ENCODE measurements at regions not wholly inside any gene's neighbourhood (a gene's known extent, or its start where the extent isn't known, plus 50 kb on each side); places are given as distances from the start of the nearest gene placed in this dataset.

DNA sequence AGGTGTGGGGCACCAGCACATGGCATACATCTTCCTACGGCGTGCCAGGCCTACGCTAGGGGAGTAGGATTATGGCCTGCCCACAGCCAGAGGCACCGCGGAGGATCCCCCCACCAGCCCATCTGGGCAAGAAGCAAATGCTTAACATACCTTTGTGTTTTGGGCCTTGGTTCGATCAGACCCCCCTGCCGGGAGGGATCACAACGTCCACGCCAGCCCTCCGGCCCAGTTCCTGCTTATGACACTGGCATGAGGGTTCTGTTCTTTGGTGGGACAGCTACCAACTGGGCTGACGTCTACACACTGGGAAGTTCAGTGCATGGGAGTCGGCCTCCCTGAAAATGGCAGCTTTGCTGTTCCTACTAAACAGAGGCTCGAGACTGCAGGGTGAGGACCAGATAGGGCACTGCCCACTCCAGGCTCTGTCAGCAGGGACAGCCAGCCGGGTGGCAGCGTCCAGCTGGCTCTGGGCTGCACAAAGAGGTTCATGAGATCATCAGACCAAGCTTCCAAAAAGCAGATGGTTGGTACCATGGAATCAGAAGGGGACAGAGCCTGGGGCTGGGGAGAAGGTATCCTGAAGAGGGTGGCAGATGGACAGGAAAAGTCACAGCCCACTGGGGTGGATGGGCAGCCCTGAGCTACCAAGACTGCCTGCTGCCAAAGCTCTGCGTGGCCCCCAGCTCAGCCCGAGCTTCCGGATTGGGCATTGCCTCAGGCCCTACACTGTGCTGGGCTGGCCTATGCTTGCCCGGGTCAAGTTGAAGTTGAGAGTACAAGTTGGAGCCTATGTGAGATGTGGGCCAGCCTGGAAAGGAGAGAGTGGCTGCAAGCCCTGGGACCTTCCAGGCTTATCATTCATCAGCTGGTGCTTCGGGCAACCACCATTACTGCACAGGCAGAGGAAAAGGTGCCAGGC lies 61.7 kb upstream of the TEX51 start:
- no peaks in the 10 kb centered on the region for H3K9me3 ChIP-seq
- no peaks in the 10 kb centered on the region for H3K4me1 ChIP-seq
- H3K4me3 ChIP-seq = no peak overlapping the region
- H3K27me3 ChIP-seq = no peaks in the 10 kb centered on the region
- intact Hi-C loops (cut with DNase I) = no loop called here
- DNase-seq (ENCODE audit: extremely low spot score in 2 of 2) = peak; percentile 74 to 87
- no peaks in the 10 kb centered on the region for H3K36me3 ChIP-seq
- no peak overlapping the region for H3K27ac ChIP-seq
- TF ChIP-seq POLR2AphosphoS5 (IDR thresholded peaks at IDR 0.05; ENCODE audit: insufficient read depth in 1 of 2, low read depth in 1 of 2) (no peak), POLR2A (IDR thresholded peaks at IDR 0.05) (no peak)
- TF ChIP-seq, protein P1, sequence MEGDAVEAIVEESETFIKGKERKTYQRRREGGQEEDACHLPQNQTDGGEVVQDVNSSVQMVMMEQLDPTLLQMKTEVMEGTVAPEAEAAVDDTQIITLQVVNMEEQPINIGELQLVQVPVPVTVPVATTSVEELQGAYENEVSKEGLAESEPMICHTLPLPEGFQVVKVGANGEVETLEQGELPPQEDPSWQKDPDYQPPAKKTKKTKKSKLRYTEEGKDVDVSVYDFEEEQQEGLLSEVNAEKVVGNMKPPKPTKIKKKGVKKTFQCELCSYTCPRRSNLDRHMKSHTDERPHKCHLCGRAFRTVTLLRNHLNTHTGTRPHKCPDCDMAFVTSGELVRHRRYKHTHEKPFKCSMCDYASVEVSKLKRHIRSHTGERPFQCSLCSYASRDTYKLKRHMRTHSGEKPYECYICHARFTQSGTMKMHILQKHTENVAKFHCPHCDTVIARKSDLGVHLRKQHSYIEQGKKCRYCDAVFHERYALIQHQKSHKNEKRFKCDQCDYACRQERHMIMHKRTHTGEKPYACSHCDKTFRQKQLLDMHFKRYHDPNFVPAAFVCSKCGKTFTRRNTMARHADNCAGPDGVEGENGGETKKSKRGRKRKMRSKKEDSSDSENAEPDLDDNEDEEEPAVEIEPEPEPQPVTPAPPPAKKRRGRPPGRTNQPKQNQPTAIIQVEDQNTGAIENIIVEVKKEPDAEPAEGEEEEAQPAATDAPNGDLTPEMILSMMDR (IDR thresholded peaks at IDR 0.05) = no peak

DNA sequence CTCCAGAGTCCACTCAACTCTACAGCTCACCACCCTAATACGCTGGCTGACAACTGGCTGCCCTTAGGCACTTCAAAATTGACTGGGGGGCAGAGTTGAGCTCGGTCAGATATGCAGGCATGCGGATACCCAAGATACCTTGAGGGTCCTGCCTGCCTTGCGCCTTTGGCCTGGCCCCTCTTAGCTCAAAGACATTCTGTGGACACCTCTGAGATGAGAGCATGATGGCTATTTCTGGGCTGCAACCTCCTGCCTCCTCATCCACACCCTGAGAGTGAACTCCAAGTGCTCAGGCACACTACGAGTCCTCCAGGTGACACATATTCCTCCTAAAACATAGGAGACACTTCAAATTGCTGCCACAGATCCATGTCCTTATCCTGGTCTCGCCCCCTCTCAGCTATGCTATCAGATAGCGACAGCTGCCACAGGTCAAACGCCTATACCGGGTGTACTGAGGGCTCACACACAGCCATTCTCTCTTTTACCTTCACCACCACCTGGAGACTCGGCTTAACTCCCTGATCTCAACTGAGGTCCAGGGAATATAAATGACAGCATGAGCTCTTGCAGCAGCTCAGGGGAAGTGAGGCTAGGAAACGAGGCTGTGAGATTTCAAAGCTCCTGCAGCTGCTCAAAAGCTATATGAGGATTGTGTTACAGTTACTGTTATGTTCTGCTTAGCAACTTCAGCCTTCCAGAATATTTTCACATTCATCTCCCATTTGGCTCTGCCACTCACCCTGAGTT lies 60.5 kb upstream of the TEX51 start:
- no peak for TF ChIP-seq POLR2A (IDR thresholded peaks at IDR 0.05)
- peak; percentile 80 to 89 for DNase-seq (ENCODE audit: extremely low spot score in 2 of 2)
- no peak overlapping the region for H3K4me3 ChIP-seq
- no peaks in the 10 kb centered on the region for H3K9me3 ChIP-seq
- no peaks in the 10 kb centered on the region for H3K4me1 ChIP-seq
- H3K27ac ChIP-seq = no peak overlapping the region
- intact Hi-C loops (cut with DNase I) = no loop called here
- H3K27me3 ChIP-seq = no peaks in the 10 kb centered on the region
- H3K36me3 ChIP-seq = no peaks in the 10 kb centered on the region

DNA sequence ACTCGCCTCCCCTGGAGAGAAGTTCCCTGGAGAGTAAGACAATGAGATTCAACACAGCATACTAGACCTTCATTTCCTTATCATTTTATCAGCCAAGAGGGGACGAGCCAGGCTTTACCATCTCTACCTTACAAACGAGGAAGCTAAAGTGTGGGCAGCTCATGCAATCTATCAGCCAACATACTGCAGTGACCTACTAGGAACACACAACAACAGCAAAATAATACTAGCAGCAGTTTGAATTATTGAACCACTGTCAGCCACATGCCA lies 60.0 kb upstream of the TEX51 start:
- no peaks in the 10 kb centered on the region for H3K9me3 ChIP-seq
- TF ChIP-seq POLR2A (IDR thresholded peaks at IDR 0.05) = no peak
- no peak for TF ChIP-seq POLR2AphosphoS5 (IDR thresholded peaks at IDR 0.05; ENCODE audit: insufficient read depth in 1 of 2, low read depth in 1 of 2)
- TF ChIP-seq, protein P1 (IDR thresholded peaks at IDR 0.05) = no peak

DNA sequence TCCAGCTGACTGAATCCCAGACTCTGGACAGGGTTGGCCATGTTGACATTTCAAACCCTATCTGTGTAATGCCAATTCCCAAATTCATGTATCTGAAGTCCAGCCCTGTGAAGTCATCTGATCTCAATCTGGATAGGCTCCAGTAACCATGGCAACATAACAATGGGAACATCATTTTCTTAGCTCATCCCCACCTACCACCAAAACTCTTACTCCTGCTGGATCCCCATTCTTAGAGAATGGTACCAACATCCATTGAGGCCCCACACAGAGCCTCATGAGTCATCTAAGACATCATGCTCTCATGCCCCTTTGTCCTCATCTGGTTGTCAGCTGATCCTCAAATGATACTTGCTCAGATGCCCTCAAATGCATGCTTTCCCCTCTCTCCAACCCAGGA lies 58.9 kb upstream of the TEX51 start:
- Histone ChIP-seq H3K4me1 (no peaks in the 10 kb centered on the region), H3K4me3 (no peak overlapping the region), H3K36me3 (no peaks in the 10 kb centered on the region), H3K9me3 (no peaks in the 10 kb centered on the region), H3K27ac (no peak overlapping the region), H3K27me3 (no peaks in the 10 kb centered on the region)
- peak in 1 of 2 donors; percentile 34 for DNase-seq (ENCODE audit: extremely low spot score in 2 of 2)
- intact Hi-C loops (cut with DNase I) = no loop called here
- no peak for TF ChIP-seq POLR2AphosphoS5 (IDR thresholded peaks at IDR 0.05; ENCODE audit: insufficient read depth in 1 of 2, low read depth in 1 of 2)
- TF ChIP-seq, protein P1 (IDR thresholded peaks at IDR 0.05) = no peak
- TF ChIP-seq POLR2A (IDR thresholded peaks at IDR 0.05) = no peak

More for the DNA sequence above, 60.0 kb upstream of the TEX51 start:
- no peaks in the 10 kb centered on the region for H3K36me3 ChIP-seq
- H3K4me3 ChIP-seq = no peak overlapping the region
- intact Hi-C loops (cut with DNase I) = no loop called here
- no peaks in the 10 kb centered on the region for H3K27me3 ChIP-seq
- DNase-seq (ENCODE audit: extremely low spot score in 2 of 2) = peak in 1 of 2 donors; percentile 42
- no peak overlapping the region for H3K27ac ChIP-seq
- no peaks in the 10 kb centered on the region for H3K4me1 ChIP-seq

DNA sequence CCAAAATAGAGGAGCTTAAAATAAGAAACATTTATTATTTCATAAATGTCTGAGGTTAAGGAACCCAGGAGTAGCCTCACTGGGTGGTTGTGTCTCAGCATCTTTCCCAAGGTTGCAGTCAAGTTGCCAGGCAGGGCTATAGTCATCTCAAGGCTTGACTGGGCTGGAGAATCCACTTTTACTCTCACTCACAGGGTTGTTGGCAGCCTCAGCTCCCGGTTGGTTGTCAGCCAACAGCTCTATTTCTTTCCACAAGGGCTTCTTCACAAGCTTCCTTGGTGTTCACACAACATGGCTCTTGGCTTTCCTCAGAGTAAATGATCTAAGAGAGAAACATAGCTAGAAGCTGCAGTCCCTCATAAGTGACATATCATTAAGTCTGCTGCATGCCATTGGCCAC lies 55.6 kb upstream of the TEX51 start:
- no peak overlapping the region for H3K27ac ChIP-seq
- DNase-seq (ENCODE audit: extremely low spot score in 2 of 2) = peak; percentile 12 to 67
- intact Hi-C loops (cut with DNase I) = no loop called here
- no peaks in the 10 kb centered on the region for H3K36me3 ChIP-seq
- H3K4me3 ChIP-seq = no peak overlapping the region
- no peaks in the 10 kb centered on the region for H3K27me3 ChIP-seq
- H3K4me1 ChIP-seq = no peaks in the 10 kb centered on the region
- H3K9me3 ChIP-seq = no peaks in the 10 kb centered on the region
- TF ChIP-seq POLR2AphosphoS5 (IDR thresholded peaks at IDR 0.05; ENCODE audit: insufficient read depth in 1 of 2, low read depth in 1 of 2) = no peak

DNA sequence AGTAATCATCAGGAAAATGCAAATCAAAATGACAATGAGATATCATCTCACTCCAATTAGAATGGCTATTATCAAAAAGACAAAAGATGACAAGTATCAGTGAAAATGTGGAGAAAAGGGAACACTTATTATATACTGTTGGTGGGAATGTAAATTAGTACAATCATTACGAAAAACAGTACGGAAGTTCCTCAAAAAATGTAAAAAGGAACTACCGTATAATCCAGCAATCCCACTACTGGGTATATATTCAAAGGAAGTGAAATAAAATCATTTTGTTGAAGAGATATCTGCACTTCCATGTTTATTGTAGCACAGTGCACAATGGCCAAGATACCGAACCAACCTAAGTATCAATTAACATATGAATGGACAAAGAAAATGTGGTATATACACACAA lies 52.4 kb upstream of the TEX51 start:
- DNase-seq (ENCODE audit: extremely low spot score in 2 of 2) = no peak
- Histone ChIP-seq H3K4me1 (no peaks in the 10 kb centered on the region), H3K27me3 (no peaks in the 10 kb centered on the region), H3K4me3 (no peak overlapping the region), H3K9me3 (no peaks in the 10 kb centered on the region), H3K27ac (no peak overlapping the region), H3K36me3 (no peaks in the 10 kb centered on the region)
- intact Hi-C loops (cut with DNase I) = no loop called here
- TF ChIP-seq POLR2A (IDR thresholded peaks at IDR 0.05) (no peak), POLR2AphosphoS5 (IDR thresholded peaks at IDR 0.05; ENCODE audit: insufficient read depth in 1 of 2, low read depth in 1 of 2) (no peak)
- TF ChIP-seq, protein P1 (IDR thresholded peaks at IDR 0.05) = no peak
